ENCODE measurements at regions not wholly inside any gene's neighbourhood (a gene's known extent, or its start where the extent isn't known, plus 50 kb on each side); places are given as distances from the start of the nearest gene placed in this dataset.

DNA sequence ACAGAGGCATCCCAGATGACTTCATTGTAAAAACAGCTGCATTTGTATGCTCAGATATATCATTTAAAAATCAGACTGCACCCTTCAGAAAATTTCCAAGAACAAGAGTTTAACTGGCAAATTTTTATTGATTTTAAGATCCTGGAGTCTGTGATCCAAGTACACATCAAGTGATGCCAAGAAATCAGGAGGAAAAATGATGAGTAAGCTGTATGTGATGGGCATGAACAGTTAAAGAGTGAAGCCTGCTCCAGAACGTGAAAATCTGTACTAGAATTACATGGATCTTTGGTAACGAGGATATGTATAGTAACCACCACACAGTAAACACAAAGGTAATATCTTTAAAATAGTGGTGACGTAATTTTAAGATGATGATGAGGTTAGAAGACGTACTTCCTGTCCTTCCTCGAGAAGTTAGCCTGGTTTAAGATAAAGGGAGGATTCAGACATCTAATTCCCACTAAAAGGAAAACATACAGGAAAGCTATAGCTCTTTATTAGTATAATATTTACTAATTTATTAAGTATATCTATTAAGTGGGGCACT lies 1374.3 kb upstream of the DDX18 start:
- H3K27me3 Mint-ChIP-seq (ENCODE audit: low read depth) = no peaks in the 10 kb centered on the region
- no peak overlapping the region for H3K27ac Mint-ChIP-seq (ENCODE audit: unreplicated experiment)
- H3K36me3 Mint-ChIP-seq (ENCODE audit: low read depth) = no peaks in the 10 kb centered on the region

DNA sequence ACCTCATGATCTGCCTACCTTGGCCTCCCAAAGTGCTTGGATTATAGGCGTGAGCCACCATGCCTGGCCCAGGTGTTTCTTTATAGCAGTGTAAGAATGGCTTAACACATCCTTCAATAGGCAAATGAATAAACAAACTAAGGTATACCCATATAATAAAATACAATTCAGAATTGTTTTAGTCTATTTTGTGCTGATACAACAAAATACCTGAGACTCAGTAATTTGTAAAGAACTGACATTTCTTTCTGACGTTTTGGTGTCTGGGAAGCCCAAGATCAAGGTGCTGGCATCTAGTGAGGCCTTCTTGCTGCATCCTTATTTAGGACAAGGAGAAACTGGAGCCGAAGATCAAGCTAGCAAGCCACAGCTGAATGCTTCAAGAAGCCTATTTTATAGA lies 1372.1 kb upstream of the DDX18 start:
- H3K9me3 Mint-ChIP-seq (ENCODE audit: low read depth) = peaks cover 30% of the 10 kb centered on the region
- H3K4me3 Mint-ChIP-seq (ENCODE audit: unreplicated experiment) = no peak overlapping the region
- no peak for DNase-seq (ENCODE audit: low spot score)
- TF ChIP-seq, protein P1, sequence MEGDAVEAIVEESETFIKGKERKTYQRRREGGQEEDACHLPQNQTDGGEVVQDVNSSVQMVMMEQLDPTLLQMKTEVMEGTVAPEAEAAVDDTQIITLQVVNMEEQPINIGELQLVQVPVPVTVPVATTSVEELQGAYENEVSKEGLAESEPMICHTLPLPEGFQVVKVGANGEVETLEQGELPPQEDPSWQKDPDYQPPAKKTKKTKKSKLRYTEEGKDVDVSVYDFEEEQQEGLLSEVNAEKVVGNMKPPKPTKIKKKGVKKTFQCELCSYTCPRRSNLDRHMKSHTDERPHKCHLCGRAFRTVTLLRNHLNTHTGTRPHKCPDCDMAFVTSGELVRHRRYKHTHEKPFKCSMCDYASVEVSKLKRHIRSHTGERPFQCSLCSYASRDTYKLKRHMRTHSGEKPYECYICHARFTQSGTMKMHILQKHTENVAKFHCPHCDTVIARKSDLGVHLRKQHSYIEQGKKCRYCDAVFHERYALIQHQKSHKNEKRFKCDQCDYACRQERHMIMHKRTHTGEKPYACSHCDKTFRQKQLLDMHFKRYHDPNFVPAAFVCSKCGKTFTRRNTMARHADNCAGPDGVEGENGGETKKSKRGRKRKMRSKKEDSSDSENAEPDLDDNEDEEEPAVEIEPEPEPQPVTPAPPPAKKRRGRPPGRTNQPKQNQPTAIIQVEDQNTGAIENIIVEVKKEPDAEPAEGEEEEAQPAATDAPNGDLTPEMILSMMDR (IDR thresholded peaks at IDR 0.05) = no peak
- H3K27me3 Mint-ChIP-seq (ENCODE audit: low read depth) = no peaks in the 10 kb centered on the region
- H3K36me3 Mint-ChIP-seq (ENCODE audit: low read depth) = no peaks in the 10 kb centered on the region
- no peak overlapping the region for H3K27ac Mint-ChIP-seq (ENCODE audit: unreplicated experiment)
- no peaks in the 10 kb centered on the region for H3K4me1 Mint-ChIP-seq (ENCODE audit: low read depth)

More for the DNA sequence above, 1374.3 kb upstream of the DDX18 start:
- TF ChIP-seq, protein P1 (IDR thresholded peaks at IDR 0.05) = no peak
- peaks cover 24% of the 10 kb centered on the region for H3K9me3 Mint-ChIP-seq (ENCODE audit: low read depth)
- no peak overlapping the region for H3K4me3 Mint-ChIP-seq (ENCODE audit: unreplicated experiment)
- H3K4me1 Mint-ChIP-seq (ENCODE audit: low read depth) = no peaks in the 10 kb centered on the region
- no peak for DNase-seq (ENCODE audit: low spot score)

DNA sequence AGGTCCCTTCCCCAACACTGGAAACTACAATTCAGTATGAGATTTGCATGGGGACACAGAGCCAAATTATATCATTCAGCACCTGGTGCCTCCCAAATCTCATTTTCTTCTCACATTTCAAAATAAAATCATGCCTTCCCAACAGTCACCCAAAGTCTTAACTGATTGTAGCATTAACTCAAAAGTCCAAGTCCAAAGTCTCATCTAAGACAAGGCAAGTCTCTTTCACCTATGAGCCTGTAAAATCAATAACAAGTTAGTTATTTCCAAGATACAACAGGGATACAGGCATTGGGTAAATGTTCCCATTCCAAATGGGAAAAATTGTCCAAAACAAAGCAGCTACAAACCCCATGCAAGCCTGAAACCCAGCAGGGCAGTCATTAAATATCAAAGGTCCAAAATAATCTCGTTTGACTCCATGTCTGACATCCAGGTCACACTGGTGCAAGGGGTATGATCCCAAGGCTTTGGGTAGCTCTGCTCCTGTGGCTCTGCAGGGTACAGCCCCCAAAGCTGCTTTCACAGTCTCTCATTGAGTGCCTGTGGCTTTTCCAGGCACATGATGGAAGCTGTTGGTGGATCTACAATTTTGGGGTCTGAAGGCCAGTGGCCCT lies 1370.1 kb upstream of the DDX18 start:
- DNase-seq (ENCODE audit: low spot score) = no peak
- Mint-ChIP-seq H3K9me3 (ENCODE audit: low read depth) (peaks cover 31% of the 10 kb centered on the region), H3K36me3 (ENCODE audit: low read depth) (no peaks in the 10 kb centered on the region), H3K27ac (ENCODE audit: unreplicated experiment) (no peak overlapping the region), H3K4me1 (ENCODE audit: low read depth) (no peaks in the 10 kb centered on the region), H3K4me3 (ENCODE audit: unreplicated experiment) (no peak overlapping the region), H3K27me3 (ENCODE audit: low read depth) (no peaks in the 10 kb centered on the region)
- TF ChIP-seq, protein P1 (IDR thresholded peaks at IDR 0.05) = no peak

DNA sequence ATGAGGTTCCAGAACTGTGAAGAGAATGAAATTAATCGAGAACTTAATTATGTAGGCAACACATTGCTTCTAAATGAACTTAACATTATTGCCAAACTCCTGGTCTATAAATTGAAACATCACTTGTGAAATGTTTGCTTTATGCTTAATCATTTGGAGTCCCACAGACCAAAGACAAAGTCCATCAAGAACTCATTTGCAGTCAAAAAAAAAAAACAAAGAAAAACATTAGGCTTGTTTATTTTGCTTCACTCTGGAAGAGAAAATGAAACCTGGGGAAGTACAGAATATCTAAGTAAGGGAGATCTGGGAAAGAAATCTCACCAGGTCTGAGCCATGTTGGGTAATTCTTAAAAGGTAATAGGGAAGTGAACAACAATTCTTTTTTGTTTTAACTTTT lies 1363.5 kb upstream of the DDX18 start:
- Mint-ChIP-seq H3K4me1 (ENCODE audit: low read depth) (no peaks in the 10 kb centered on the region), H3K27me3 (ENCODE audit: low read depth) (no peaks in the 10 kb centered on the region), H3K9me3 (ENCODE audit: low read depth) (peaks cover 23% of the 10 kb centered on the region), H3K27ac (ENCODE audit: unreplicated experiment) (no peak overlapping the region), H3K4me3 (ENCODE audit: unreplicated experiment) (no peak overlapping the region), H3K36me3 (ENCODE audit: low read depth) (no peaks in the 10 kb centered on the region)
- TF ChIP-seq, protein P1 (IDR thresholded peaks at IDR 0.05) = no peak
- no peak for DNase-seq (ENCODE audit: low spot score)

DNA sequence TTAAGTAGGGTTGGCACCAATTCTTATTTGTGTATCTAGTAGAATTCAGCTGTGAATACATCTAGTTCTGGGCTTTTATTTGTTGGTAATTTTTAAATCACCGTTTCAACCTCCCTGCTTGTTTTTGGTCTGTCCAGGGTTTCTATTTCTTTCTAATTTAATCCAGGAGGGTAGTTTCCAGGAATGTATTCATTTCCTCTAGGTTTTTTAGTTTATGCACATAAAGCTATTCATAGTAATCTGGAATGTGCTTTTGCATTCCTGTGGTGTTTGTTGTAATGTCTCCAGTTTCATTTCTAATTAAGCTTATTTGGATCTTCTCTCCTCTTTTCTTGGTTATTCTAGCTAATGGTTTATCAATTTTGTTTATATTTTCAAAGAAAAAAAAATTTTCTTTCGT lies 1361.8 kb upstream of the DDX18 start:
- peaks cover 23% of the 10 kb centered on the region for H3K9me3 Mint-ChIP-seq (ENCODE audit: low read depth)
- no peaks in the 10 kb centered on the region for H3K4me1 Mint-ChIP-seq (ENCODE audit: low read depth)
- TF ChIP-seq, protein P1 (IDR thresholded peaks at IDR 0.05) = no peak
- no peak overlapping the region for H3K27ac Mint-ChIP-seq (ENCODE audit: unreplicated experiment)
- no peaks in the 10 kb centered on the region for H3K27me3 Mint-ChIP-seq (ENCODE audit: low read depth)
- DNase-seq (ENCODE audit: low spot score) = no peak
- no peaks in the 10 kb centered on the region for H3K36me3 Mint-ChIP-seq (ENCODE audit: low read depth)
- no peak overlapping the region for H3K4me3 Mint-ChIP-seq (ENCODE audit: unreplicated experiment)
